HG03558 (cell line): ENCODE measurements at regions not wholly inside any gene's neighbourhood (a gene's known extent, or its start where the extent isn't known, plus 50 kb on each side); places are given as distances from the start of the nearest gene placed in this dataset.
A peak's percentile ranks its signal among the peaks of the same experiment; 100 is the strongest.
"Not testable (repeated sequence)": the region's sequence is repeated elsewhere in the genome, so short reads cannot be mapped to it uniquely, and the experiment has no call there.

Experiments used
- ATAC-seq: cut with Tn5 transposase; IDR thresholded peaks from one replicate; pipeline ENCODE4 v1.9.1; 2021; ENCODE audit warnings: moderate number of reproducible peaks; ENCODE audit not compliant: unreplicated experiment; ENCODE audit errors: extremely low read depth

DNA sequence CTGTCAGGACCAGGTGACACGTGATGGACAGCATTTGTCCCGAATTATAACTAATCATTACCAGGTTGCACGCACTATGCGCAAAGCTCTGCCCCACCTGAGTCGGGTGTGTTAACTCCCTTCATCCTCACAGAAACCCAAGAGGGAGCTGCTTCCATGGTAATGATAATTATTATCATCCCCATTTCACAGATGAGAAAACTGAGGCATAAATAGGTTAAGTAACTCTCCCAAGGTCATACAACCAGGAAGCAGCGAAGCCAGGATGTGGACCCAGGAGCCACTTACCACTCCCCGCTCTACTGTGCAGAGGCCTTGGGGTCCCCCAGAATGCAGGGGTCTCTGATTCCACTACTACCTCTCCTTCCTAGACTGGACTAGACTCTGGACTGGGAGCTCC is 76.7 kb upstream of the TARDBP start:
- no peak for ATAC-seq

DNA sequence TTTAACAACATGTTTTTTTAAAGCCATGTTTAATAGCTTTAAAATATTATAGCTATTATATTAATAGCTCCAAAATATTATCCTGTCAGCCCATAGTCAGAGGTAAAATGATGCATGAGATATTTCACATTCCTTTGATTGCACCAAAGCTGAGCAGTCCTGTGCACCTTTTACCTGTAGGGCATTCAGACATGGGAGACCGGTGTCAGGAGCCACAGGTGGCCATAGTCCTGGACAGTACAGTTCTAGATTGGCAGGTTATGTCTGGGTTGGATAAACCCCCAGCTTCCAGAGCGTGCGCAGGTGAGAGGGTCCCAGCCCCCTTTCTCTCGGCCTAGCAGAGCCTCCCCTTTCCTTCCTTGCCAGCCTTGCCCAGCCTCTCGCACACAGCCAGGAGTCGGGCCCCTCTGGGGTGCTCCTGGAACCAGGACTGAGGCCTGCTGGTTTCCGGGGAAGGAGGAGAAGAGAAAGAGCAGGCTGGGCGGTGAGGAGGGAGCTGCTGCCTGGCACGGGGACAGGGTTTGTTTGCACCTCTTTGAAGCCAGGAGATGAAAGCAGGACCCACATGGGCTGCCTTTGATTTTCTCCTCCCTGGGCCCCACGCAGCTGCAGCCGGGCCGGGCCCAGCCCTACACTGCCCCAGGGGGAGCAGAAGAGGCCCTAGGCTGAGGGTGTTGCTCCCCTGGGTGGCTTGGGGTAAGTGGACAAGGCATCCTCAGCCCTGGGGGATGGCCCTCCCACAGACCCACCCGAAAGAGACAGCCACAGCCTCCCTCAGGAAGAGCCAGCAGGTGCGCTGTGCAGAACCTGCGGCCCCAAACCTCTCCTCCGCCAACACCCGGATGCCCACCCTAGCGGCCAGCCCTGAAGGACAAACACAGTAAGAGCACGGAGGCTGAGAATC is 75.2 kb upstream of the TARDBP start:
- no peak for ATAC-seq

DNA sequence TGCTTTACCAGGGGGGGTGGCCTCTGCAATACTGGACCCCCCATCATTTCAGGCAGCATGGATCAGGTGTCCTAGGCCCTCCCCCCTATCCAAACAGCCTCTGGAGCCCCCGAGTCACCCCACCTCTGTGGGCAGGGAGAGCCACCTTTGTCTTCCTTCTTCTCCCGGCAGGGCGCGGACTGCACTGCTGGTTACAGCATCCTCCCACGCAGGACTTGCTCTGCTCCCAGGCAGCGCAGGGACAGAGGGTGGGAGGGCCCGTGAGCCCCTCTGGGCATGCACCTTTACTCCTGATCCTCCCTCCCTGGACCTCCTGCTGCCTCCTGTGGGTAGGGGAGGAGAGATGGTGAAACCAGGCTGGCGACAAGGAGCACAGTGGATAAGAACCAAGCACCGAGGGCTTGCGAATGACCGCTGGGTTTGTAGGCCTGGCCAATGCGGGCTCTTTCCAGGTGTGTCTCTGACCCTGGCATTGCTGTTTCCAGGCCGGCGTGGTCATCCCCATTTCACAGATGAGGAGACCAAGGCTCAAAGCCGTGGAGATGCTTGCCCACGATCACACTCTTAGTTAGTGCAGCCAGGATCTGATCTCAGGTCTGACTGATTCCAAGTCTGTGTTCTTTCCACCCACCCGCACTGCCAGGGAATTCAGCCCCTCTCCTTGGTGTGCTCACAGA is 73.6 kb upstream of the TARDBP start:
- no peak for ATAC-seq

DNA sequence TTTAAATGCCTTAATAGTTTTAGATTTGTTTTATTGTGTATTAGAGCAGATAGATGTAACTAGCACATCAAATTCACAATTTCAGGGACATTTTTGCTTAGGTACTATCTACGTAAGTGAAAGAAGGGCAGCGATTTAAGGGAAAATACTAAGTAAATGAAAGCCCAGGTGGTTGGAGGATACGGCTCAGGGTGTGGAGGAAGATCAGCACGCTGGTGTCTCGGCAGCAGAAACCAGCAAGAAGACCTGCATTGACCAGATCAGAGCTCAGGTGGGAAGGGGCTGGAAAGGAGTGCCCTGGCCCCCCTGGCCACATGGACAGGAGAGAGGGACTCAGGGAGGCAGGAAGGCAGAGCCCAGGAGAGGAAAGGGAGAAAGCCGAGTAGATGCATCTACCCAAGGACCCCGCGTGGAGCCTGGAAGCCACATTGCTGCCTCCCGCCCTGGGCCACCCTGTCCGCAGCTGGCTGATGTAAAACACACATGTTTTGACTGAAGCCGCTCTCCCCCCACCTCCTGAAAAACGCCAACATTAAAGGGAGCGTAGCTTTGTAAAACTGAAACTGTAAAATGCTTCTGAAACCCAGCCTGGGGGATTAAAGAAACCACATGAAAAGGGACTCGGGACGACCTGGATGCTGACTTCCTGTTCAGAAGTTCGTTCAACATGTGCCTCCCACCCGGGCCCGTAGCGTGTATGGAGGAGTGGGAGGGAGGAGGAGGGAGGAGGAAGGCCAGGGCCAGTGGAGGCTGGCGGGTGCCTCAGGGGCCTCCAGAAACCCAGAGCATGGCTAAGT is 72.6 kb upstream of the TARDBP start:
- peak; percentile 37 for ATAC-seq

DNA sequence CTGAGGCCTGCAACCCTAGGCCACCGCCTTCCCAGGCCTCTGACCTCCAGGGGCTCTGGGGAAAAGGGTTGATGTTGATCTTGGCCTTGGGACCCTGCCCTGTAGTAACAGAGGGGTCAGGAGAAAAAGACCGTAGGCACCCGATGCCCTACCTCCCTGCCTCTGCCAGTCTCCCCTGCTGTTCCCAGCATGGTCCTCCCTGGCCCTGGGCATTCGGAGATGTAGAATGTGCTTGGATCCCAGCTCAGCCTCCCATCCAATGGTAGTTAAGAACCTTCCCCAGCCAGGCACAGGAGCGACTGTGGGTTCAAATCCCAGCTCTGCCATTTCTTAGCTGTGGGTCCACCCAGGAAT is 72.0 kb upstream of the TARDBP start:
- ATAC-seq: no peak

DNA sequence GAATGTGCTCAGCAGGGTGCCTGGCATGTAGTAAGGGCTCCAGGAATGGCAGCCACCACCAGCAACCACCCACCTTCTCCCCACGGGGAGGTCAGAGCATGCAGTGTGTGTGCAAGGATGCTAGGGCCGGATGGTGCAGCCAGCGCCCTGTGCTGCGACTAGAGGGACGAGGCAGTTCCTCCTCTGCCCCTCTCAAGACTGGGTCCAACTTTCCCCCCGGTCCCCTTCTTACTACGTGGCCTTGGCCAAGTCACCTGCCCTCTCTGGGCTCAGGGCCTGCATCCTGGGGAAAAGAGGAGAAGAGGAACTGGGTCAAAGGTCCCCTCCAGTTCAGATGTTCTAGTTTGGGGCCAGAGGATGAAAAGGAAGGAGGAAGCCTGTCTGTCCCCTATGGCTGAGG is 71.6 kb upstream of the TARDBP start:
- ATAC-seq: no peak

DNA sequence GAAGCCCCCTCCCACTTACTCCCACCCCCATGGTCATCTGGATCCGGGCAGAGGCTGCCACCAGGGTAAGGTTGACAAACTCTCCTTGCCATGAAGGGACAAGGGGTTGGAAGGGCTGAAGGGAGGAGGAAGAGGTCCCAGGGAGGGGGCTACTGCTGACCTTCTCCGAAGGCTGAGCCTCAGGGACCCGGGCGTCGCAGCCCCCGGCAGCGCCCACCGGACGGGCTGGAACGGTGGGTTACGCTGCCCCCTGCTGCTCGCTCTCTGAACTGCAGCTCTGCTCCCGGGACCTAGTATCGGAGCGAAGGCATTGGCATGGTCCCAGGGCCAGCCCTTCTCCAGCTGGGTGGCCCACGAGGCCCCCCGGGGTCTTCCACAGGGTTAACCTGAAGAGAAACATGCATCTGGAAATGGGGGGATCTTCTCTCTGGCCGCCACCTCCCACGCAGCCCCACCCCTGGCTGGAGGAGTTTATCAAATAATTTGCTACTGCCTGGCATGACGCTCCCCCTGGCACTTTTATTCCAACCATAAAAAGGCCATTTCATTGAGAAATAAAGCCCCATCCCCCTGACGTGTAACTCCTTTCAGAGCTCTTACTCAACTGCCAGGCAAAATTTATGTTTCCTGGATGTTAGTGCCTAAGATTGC is 70.4 kb upstream of the TARDBP start:
- no peak for ATAC-seq

DNA sequence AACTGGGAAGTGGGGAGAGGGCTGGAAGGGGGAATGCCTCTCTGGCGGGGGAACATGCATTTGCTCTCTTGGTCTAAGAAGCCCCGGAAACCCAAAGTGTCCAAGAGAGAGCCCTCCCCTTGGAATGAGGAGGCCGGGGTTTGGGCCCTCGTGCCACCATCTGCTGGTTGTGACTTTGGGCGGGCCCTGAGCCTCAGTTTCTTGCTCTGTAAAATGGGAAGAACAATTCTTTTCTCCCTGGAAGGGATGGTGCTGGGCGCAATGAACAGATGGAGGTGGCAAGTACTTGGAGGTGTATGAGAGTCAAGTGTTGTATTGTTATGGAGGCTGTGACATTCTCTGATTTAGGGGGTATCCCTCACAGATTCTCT is 69.9 kb upstream of the TARDBP start:
- ATAC-seq: no peak

DNA sequence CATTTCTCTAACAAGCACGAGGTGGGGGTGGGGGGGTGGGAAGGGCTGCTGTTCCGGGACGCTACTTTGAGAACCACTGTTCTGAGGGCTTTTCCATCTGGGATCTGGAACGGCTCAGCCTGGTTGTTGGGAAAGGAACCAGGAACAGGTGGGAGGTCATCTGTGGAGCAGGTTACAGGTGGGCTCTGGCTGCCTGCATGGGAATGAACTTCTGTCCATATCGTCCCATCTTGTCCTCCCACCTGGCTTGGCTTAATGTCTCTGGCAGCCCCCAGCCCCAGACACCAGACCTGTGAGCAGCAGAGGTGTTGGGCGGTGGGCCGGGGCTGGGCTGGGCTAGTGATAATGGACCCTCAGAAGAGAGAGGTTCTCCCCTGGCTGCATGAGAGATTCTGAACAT is 69.4 kb upstream of the TARDBP start:
- ATAC-seq: no peak

DNA sequence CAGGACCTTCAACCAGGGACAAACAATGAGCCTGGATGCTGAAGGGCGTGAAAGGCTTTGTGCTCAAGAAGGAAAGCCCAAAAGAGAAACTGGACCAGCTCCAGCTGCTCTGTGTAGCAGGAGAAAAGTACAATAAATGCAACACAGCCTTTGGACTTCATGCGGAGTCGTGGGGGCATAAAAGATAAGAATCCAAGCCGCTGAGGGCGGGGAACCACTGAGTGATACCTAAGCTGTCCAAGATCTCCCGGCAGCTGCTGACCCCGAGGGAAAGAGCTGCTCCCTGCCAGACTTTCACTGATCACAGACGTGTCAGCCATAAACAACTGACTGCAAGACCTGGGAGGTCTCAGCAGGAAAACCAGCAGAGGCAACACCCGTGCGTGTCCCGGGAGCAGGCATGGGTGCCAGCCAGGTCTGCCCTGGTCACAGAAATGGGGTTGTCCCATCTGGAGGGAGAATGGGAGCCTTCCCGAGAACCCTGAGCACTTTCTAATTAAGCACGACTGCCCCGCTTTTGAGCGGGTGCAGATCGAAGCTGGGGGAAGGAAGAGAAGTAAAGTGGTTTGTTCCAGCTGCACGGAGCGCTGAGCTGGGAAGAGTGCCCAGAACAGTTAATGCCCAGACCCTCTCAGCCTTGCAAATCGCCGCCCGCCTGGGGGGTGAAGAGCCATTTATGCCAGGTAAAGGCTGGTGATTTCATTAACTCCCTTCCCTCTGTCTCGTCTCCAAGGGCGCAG is 68.3 kb upstream of the TARDBP start:
- no peak for ATAC-seq

DNA sequence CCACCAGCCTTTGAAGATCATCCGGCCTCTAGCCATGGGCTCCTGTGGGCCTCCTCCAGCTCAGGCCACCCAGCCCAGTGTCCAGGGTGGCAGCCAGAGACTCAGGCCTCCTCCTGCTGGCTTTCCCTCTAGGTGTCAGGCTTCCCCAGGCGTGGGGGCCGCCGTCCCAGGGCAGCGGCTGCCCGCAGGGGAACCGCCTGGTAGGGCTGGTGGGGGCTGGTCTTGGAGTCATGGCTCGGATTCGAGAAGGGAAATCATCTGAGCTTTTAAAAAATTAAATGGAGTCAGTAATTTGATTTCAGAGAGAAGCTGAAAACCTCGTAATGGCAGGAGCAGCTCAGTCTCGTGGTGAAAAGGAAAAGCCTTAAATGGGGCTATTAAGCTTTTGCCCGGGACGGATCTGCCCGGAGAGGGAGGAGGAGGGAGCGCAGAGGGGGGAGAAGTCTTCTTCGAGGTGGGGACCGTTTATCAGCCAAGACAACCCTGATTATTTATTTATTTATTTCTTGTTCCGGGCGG is 66.4 kb upstream of the TARDBP start:
- ATAC-seq: no peak

DNA sequence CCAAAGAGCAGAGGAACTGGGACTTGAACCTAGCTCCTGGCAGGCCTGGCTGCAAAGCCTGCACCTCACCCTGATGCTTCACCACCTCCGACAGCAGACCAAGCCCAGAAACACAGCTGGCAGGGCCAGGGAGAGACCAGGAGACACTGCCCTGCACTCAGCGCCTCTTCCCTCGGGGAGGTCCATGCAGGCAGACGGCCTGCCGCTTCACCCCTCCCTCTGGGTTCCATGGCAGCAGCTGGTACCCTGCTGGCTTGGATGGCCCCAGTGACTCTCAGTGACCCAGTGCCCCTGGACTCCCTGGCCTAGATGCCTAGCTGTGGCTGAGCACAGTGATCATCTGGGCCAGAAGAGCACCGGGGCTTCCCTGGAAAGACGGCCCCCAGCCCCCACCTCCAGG is 65.3 kb upstream of the TARDBP start:
- no peak for ATAC-seq

DNA sequence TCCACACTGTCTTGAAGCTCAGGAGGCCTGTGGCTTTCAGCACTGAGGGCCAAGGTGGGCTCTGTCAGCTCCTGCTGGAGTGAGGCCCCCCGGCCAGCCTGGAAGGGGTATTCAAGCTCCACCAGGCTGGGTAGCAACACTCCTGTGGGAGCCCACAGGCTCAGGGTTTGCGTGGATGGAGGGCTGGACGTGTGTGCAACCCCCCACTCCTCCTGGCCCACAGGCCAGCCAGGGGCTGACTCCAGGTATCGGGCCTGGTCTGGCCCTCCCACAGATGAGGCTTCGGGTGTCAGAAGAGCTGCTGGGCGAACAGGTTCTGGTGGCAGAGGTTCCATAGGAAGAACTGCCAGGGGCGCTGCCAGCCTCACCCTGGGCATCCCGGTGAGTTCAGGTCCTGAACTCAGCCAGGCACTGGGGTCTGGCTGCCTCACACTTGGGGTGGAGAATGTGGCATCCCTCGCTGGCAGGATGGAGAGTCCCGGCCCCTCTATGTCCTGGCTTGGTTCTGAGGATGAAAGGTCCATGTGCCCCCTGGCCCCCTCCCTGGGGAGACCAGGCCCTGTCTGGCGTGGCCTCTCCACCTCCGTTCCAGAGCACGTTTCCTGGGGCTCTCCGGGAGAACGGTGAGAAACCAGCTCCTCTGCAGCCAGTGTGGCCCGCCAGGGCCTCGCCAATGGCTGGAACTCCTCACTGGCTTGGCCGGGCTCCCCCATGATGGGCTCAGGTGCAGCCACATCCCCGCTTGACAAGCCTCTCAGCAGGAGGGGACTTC is 64.6 kb upstream of the TARDBP start:
- no peak for ATAC-seq

DNA sequence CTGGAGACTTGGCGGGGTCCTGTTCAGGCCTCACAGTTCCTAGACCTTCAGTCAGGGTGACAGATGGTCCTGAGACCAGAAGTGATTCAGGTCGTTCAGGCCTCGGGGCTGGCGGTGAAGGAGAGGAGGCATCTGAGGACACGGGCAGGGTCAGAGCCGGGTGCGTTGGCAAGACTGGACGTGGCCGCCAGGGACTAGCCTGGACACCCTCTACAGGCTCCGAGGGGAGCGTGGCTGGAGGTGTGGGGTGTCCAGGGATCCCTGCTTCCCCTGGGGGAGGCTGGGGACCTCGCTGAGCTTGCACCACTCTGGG is 64.0 kb upstream of the TARDBP start:
- ATAC-seq: no peak

DNA sequence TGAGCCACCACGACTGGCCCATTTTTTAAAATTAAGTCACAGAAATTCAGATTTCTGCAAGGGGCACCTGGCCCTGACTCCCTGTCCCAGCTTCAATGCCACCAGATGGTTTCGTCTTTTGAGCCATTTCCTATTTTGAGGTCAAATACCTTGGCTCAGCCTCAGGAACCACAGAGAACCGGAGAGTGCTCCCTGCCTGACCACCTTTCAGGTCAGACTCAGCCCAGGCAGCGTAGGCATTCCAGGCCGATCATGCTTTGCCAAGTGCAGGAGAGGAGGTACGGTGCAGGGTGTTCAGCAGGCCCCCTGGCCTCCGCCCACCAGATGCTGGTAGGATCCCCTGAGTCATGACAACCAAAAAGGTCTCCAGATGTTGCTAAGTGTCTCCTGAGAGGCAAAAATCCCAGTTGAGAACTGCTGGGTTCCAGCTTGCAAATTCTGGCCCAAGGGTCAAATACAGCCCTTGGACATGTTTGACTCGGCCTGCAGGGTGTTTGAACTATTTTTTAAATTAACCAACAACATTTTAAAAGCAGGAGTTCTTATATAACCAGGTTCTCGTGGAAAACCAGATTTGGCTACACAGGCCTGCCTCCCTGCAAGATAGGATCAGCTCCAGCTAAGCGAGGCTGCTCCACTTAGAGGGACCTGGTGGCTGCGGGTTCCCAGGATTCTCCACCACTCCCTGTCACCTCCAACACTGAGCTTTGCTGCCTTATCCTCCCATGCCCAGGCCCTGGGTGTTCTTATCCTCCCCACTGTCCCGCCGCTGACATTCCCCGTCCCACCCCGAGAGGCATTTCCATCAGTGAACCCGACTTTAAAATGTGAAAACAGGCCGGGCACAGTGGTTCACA is 61.9 kb upstream of the TARDBP start:
- ATAC-seq: no peak

DNA sequence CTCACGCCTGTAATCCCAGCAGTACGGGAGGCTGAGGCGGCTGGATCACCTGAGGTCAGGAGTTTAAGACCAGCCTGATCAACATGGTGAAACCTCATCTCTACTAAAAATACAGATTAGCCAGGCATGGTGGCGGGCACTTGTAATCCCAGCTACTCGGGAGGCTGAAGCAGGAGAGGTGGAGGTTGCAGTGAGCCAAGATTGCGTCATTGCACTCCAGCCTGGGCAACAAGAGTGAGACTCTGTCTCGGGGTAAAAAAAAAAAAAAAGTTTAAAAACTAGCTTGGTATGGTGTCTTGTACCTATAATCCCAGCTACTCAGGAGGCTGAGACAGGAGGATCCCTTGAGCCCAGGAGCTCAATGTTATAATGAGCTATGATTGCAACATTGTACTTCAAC is 61.2 kb upstream of the TARDBP start:
- ATAC-seq: not testable (repeated sequence)

DNA sequence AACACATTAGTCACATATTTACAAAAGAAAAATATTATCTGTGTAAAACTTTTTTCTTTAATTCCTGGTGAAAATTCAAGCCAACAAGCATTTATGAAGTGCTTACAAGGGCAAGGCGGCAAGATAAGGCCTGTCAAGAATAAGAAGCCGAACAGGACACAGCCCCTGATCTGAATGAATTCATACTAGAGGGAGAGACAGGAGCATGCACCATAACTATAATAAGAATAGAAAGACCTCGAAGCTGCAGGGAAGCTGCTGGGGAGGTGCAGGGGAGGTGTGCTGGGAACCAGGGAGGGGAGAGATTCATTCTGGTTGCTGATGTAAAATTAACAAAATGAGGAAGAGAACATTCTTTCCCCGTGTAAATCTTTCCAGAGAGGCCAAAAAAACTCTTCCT is 60.5 kb upstream of the TARDBP start:
- no peak for ATAC-seq

DNA sequence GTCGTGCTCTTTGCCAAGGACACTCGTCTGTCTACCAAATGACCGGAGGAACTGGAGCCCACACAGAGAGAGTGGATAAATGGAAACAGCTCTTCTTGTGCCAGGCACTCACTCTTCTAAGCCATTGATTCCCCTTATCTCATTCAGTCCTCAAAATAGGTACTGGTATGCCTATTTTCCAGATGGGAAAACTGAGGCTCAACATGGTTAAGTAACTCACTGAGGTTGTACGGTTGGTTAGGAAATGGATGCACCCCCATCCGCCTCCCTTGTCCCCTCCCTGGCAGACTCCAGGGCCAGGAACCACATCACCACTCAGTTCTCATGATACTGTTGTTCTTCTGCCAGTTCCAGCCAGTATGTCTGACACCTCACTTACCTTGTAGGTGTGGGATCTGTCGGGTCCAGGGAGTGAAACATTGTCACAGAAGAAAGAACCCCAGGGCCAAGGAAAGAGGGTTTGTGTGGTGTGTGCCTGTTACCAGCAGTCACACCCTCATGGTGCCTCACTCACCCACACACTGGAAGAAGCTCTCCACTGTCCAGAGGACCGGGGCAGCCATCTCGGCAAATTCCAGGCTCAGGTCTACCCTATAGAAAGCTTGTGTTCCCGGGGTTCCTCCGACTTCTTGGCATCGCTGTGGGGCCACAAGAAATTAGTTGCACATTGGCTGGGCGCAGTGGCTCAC is 58.8 kb upstream of the TARDBP start:
- no peak for ATAC-seq
